Neural cell (in vitro differentiated cells): ENCODE measurements at regions not wholly inside any gene's neighbourhood (a gene's known extent, or its start where the extent isn't known, plus 50 kb on each side); places are given as distances from the start of the nearest gene placed in this dataset.

Experiments used
- H2AFZ ChIP-seq: fragments of 200-600, 300-800 bp; sonication (generic), shearing (Covaris generic); 2 replicates; pipeline ENCODE4 v1.6.0; 2014; ENCODE audit warnings: low read depth, mild to moderate bottlenecking, antibody characterized with exemption, low read length, moderate library complexity
- H3F3A ChIP-seq: fragments of 200-600 bp; shearing (Covaris generic); 2 replicates; pipeline ENCODE4 v1.6.1; 2016; ENCODE audit warnings: mild to moderate bottlenecking, moderate library complexity, mixed read lengths, antibody characterized with exemption, low read length; ENCODE audit not compliant: insufficient read depth, poor library complexity, severe bottlenecking
- H3K27ac ChIP-seq: fragments of 200-600, 300-800 bp; sonication (generic), shearing (Covaris generic); 2 replicates; pipeline ENCODE4 v1.5.1; 2014; ENCODE audit warnings: mild to moderate bottlenecking, low read length, moderate library complexity
- H3K27me3 ChIP-seq: fragments of 300-800, 200-600 bp; sonication (generic), shearing (Covaris generic); 2 replicates; pipeline ENCODE4 v1.6.0; 2014; ENCODE audit warnings: mild to moderate bottlenecking, low read depth, low read length, moderate library complexity; ENCODE audit not compliant: insufficient read depth
- H3K36me3 ChIP-seq: fragments of 300-800, 200-600 bp; sonication (generic), shearing (Covaris generic); 2 replicates; pipeline ENCODE4 v1.5.1; 2014; ENCODE audit warnings: mild to moderate bottlenecking, antibody characterized with exemption, low read length, moderate library complexity; ENCODE audit not compliant: insufficient read depth
- H3K4me2 ChIP-seq: fragments of 300-800, 200-600 bp; sonication (generic), shearing (Covaris generic); 2 replicates; pipeline ENCODE4 v1.6.0; 2014; ENCODE audit warnings: mild to moderate bottlenecking, low read length
- H3K4me3 ChIP-seq: fragments of 300-800, 200-600 bp; sonication (generic), shearing (Covaris generic); 2 replicates; pipeline ENCODE4 v1.5.1; 2014; ENCODE audit warnings: mild to moderate bottlenecking, low read length, moderate library complexity
- H3K79me2 ChIP-seq: fragments of 200-600 bp; shearing (Covaris generic); replicated peaks from 2 replicates; pipeline ENCODE4 v1.6.0; 2014; ENCODE audit warnings: mild to moderate bottlenecking, low read length, moderate library complexity; ENCODE audit not compliant: insufficient read depth
- H3K9ac ChIP-seq: fragments of 300-800, 200-600 bp; sonication (generic), shearing (Covaris generic); 2 replicates; pipeline ENCODE4 v1.6.1; 2016; ENCODE audit warnings: mild to moderate bottlenecking, low read length, mixed read lengths
- H3K9me2 ChIP-seq: fragments of 200-600 bp; shearing (Covaris generic); 2 replicates; pipeline ENCODE4 v1.6.1; 2016; ENCODE audit warnings: mild to moderate bottlenecking, low read length, mixed read lengths; ENCODE audit not compliant: insufficient read depth
- H3K9me3 ChIP-seq: fragments of 200-600, 300-800 bp; sonication (generic), shearing (Covaris generic); 2 replicates; pipeline ENCODE4 v1.6.1; 2016; ENCODE audit warnings: mild to moderate bottlenecking, mixed run types, low read length, moderate library complexity, mixed read lengths
- H4K20me1 ChIP-seq: fragments of 200-600 bp; shearing (Covaris generic); 2 replicates; pipeline ENCODE4 v1.6.1; 2016; ENCODE audit warnings: mild to moderate bottlenecking, mixed run types; ENCODE audit not compliant: insufficient read depth
- EP300 ChIP-seq: fragments of 450-650 bp; conservative IDR thresholded peaks from 2 replicates; pipeline ENCODE4 v1.6.1; 2014; ENCODE audit warnings: antibody characterized with exemption, mild to moderate bottlenecking, moderate library complexity; ENCODE audit not compliant: poor library complexity, severe bottlenecking
- EZH2 ChIP-seq: fragments of 200-600, 300-800 bp; shearing (Covaris generic), sonication (generic); IDR thresholded peaks from 2 replicates; pipeline ENCODE4 v1.6.1; 2014; ENCODE audit warnings: antibody characterized with exemption, low read length, borderline replicate concordance, mild to moderate bottlenecking; ENCODE audit not compliant: insufficient read depth, poor library complexity, severe bottlenecking
- MXI1 ChIP-seq: fragments of 450-650 bp; conservative IDR thresholded peaks from 2 replicates; pipeline ENCODE4 v1.6.1; 2014; ENCODE audit warnings: antibody characterized with exemption, mild to moderate bottlenecking; ENCODE audit not compliant: poor library complexity, severe bottlenecking
- POLR2AphosphoS5 ChIP-seq: IDR thresholded peaks from 2 replicates; pipeline ENCODE4 v1.6.1; 2012
- RAD21 ChIP-seq: fragments of 450-650 bp; conservative IDR thresholded peaks from 2 replicates; pipeline ENCODE4 v1.6.1; 2014; ENCODE audit warnings: antibody characterized with exemption, mild to moderate bottlenecking, moderate library complexity
- SMC3 ChIP-seq: fragments of 450-650 bp; conservative IDR thresholded peaks from 2 replicates; pipeline ENCODE4 v1.6.1; 2014; ENCODE audit warnings: antibody characterized with exemption, mild to moderate bottlenecking, moderate library complexity; ENCODE audit not compliant: poor library complexity
- TAF1 ChIP-seq: IDR thresholded peaks from 2 replicates; pipeline ENCODE4 v1.6.1; 2012; ENCODE audit warnings: low read depth
- TF ChIP-seq, protein P1 (sequence below): fragments of 450-650 bp; IDR thresholded peaks from 2 replicates; pipeline ENCODE4 v1.5.1; 2014; ENCODE audit warnings: antibody characterized with exemption, mild to moderate bottlenecking, moderate library complexity; ENCODE audit not compliant: poor library complexity, severe bottlenecking
- TF ChIP-seq, protein P2 (sequence below): IDR thresholded peaks from 2 replicates; pipeline ENCODE4 v1.6.1; 2012; ENCODE audit warnings: borderline replicate concordance

DNA sequence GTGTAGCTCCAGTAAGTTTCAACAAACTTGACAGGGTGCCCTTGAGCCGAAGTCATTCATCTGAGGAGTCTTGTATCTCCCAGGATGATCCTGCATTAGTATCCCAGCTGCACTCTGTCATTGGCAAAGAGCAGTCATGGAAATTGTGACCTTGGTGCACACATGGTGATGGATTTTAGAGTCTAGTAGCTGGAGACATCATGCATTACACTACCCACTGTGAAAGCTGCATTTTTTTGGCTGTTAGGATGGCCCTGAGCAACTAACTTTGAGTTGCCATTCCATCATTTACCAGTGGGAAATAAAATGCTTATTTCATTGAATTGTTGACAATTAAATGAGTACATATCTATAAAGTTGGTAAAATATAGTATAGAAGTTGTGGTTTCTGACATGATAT is 552.6 kb upstream of the CBLB start:
- H4K20me1 ChIP-seq = no peaks in the 10 kb centered on the region
- no peaks in the 10 kb centered on the region for H3K36me3 ChIP-seq
- no peaks in the 10 kb centered on the region for H3F3A ChIP-seq
- no peaks in the 10 kb centered on the region for H3K79me2 ChIP-seq
- no peak overlapping the region for H3K4me2 ChIP-seq
- no peak overlapping the region for H3K4me3 ChIP-seq
- no peak overlapping the region for H3K9ac ChIP-seq
- no peaks in the 10 kb centered on the region for H3K27me3 ChIP-seq
- H3K27ac ChIP-seq = no peak overlapping the region
- H2AFZ ChIP-seq = no peak overlapping the region
- H3K9me3 ChIP-seq = no peaks in the 10 kb centered on the region
- no peaks in the 10 kb centered on the region for H3K9me2 ChIP-seq
- TF ChIP-seq MXI1 = no peak
- TF ChIP-seq POLR2AphosphoS5 = no peak
- TF ChIP-seq RAD21 = no peak
- no peak for TF ChIP-seq TAF1
- TF ChIP-seq, protein P1, sequence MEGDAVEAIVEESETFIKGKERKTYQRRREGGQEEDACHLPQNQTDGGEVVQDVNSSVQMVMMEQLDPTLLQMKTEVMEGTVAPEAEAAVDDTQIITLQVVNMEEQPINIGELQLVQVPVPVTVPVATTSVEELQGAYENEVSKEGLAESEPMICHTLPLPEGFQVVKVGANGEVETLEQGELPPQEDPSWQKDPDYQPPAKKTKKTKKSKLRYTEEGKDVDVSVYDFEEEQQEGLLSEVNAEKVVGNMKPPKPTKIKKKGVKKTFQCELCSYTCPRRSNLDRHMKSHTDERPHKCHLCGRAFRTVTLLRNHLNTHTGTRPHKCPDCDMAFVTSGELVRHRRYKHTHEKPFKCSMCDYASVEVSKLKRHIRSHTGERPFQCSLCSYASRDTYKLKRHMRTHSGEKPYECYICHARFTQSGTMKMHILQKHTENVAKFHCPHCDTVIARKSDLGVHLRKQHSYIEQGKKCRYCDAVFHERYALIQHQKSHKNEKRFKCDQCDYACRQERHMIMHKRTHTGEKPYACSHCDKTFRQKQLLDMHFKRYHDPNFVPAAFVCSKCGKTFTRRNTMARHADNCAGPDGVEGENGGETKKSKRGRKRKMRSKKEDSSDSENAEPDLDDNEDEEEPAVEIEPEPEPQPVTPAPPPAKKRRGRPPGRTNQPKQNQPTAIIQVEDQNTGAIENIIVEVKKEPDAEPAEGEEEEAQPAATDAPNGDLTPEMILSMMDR = no peak
- TF ChIP-seq SMC3 = no peak
- TF ChIP-seq EP300 = no peak
- TF ChIP-seq, protein P2, sequence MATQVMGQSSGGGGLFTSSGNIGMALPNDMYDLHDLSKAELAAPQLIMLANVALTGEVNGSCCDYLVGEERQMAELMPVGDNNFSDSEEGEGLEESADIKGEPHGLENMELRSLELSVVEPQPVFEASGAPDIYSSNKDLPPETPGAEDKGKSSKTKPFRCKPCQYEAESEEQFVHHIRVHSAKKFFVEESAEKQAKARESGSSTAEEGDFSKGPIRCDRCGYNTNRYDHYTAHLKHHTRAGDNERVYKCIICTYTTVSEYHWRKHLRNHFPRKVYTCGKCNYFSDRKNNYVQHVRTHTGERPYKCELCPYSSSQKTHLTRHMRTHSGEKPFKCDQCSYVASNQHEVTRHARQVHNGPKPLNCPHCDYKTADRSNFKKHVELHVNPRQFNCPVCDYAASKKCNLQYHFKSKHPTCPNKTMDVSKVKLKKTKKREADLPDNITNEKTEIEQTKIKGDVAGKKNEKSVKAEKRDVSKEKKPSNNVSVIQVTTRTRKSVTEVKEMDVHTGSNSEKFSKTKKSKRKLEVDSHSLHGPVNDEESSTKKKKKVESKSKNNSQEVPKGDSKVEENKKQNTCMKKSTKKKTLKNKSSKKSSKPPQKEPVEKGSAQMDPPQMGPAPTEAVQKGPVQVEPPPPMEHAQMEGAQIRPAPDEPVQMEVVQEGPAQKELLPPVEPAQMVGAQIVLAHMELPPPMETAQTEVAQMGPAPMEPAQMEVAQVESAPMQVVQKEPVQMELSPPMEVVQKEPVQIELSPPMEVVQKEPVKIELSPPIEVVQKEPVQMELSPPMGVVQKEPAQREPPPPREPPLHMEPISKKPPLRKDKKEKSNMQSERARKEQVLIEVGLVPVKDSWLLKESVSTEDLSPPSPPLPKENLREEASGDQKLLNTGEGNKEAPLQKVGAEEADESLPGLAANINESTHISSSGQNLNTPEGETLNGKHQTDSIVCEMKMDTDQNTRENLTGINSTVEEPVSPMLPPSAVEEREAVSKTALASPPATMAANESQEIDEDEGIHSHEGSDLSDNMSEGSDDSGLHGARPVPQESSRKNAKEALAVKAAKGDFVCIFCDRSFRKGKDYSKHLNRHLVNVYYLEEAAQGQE = no peak
- no peak for TF ChIP-seq EZH2

DNA sequence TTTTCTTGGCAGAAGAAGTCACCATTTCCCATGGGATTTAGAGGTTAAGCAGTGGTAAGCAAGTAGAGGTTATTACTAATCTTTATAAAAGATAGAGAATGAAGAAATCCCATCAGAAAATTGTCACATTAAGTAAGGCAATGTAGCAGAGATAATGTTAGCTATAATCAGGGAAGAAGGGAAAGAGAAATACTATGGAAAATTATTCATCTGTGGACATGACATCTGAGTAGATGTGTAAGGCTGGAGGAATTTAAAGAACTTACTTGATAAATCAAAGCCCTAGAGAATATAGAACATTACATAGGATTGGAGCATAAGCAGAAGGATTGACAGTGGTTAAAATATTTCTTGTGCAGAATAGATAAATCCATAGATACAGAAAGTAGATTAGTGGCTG is 553.1 kb upstream of the CBLB start:
- peak overlapping the region; percentile 61 for H3K27ac ChIP-seq
- no peaks in the 10 kb centered on the region for H3K9me2 ChIP-seq
- H3K36me3 ChIP-seq = no peaks in the 10 kb centered on the region

More for the DNA sequence above, 553.1 kb upstream of the CBLB start:
- no peaks in the 10 kb centered on the region for H3K27me3 ChIP-seq
- H2AFZ ChIP-seq = no peak overlapping the region
- H3F3A ChIP-seq = no peaks in the 10 kb centered on the region
- H3K9me3 ChIP-seq = no peaks in the 10 kb centered on the region
- H3K4me3 ChIP-seq = no peak overlapping the region
- H3K4me2 ChIP-seq = no peak overlapping the region
- H3K9ac ChIP-seq = no peak overlapping the region
- no peaks in the 10 kb centered on the region for H4K20me1 ChIP-seq
- H3K79me2 ChIP-seq = no peaks in the 10 kb centered on the region
- TF ChIP-seq EP300 (peak; percentile 19), MXI1 (no peak)
- TF ChIP-seq, protein P2 = peak; percentile 42
